PC-3 (cell line): ENCODE measurements at regions not wholly inside any gene's neighbourhood (a gene's known extent, or its start where the extent isn't known, plus 50 kb on each side); places are given as distances from the start of the nearest gene placed in this dataset.

Experiments used
- EZH2 ChIP-seq: fragments of 300-600 bp; sonication (generic); IDR thresholded peaks from one replicate; pipeline ENCODE4 v1.6.1; 2017; ENCODE audit warnings: antibody characterized with exemption, mild to moderate bottlenecking, low read length; ENCODE audit not compliant: unreplicated experiment
- TF ChIP-seq, protein P1 (sequence below): fragments of 300-600 bp; sonication (generic); conservative IDR thresholded peaks from 2 replicates; pipeline ENCODE4 v1.5.1; 2017; ENCODE audit warnings: antibody characterized with exemption, low read depth, mild to moderate bottlenecking, low read length

DNA sequence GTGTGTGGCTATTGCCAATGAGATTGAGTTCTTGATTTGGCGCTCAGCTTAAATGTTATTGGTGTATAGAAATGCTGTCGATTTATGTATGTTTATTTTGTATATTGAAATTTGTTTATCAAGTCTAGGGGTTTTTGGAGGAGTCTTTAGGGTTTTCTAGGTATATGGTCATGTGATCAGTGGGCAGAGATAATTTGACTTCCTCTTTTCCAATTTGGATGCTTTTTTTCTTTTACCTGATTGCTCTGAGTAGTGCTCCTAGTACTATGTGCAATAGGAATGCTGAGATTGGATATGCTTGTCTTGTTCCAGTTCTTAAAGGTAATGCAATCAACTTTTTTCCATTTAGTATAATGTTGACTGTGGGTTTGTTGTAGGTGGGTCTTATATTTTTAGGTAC, 99.8 kb upstream of the PMCH start:
- TF ChIP-seq, protein P1, sequence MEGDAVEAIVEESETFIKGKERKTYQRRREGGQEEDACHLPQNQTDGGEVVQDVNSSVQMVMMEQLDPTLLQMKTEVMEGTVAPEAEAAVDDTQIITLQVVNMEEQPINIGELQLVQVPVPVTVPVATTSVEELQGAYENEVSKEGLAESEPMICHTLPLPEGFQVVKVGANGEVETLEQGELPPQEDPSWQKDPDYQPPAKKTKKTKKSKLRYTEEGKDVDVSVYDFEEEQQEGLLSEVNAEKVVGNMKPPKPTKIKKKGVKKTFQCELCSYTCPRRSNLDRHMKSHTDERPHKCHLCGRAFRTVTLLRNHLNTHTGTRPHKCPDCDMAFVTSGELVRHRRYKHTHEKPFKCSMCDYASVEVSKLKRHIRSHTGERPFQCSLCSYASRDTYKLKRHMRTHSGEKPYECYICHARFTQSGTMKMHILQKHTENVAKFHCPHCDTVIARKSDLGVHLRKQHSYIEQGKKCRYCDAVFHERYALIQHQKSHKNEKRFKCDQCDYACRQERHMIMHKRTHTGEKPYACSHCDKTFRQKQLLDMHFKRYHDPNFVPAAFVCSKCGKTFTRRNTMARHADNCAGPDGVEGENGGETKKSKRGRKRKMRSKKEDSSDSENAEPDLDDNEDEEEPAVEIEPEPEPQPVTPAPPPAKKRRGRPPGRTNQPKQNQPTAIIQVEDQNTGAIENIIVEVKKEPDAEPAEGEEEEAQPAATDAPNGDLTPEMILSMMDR: no peak
- TF ChIP-seq EZH2: no peak
